HG02588 (cell line): ENCODE measurements at regions not wholly inside any gene's neighbourhood (a gene's known extent, or its start where the extent isn't known, plus 50 kb on each side); places are given as distances from the start of the nearest gene placed in this dataset.

Experiments used
- ATAC-seq: cut with Tn5 transposase; IDR thresholded peaks from one replicate; pipeline ENCODE4 v1.9.1; 2021; ENCODE audit warnings: mild to moderate bottlenecking, moderate library complexity; ENCODE audit not compliant: unreplicated experiment

- no peak for ATAC-seq
Observed at GRCh38 chr2:13006426-13006825, 289.7 kb downstream of the TRIB2 start.

DNA sequence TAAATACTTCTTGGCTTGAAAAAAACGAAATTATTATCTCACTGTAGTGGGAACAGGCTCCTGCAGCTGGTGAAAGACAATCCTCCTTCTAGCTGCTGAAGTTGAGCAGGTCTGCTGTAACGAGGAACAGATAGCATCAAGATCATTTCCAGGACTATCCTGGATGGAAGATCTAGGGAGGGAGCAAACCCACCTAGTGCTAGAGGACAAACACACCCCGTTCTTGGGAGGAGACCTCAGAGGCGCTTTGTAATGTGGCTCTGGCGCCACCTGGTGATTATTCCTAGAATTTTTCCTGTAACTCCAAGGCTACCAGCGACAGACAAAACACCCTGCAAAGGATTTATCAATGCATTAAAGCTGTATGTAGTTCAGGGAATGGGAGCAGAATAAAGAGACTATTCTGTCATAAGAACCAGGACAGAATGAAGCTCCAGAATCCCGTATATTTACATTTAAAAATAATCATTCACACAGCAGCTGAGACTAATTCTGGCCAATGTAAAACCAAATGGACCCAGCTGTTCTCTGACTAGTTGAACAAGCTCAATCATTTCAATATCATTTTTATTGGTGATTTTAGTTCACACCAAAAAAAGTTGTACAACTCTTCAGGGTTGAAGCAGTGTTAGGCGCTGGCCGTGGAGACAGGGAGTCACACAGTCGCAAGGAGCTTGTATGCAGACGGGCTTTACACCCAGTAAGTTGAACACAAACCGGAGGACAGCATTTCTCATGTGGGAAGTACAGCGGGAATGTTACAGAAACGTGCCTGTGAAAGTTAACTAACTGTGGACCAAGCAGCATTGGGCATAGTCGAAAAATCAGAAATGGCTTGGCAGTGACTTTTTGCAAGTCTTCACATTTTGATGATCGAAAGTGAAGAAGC is 290.3 kb downstream of the TRIB2 start:
- ATAC-seq = peak; percentile 73

DNA sequence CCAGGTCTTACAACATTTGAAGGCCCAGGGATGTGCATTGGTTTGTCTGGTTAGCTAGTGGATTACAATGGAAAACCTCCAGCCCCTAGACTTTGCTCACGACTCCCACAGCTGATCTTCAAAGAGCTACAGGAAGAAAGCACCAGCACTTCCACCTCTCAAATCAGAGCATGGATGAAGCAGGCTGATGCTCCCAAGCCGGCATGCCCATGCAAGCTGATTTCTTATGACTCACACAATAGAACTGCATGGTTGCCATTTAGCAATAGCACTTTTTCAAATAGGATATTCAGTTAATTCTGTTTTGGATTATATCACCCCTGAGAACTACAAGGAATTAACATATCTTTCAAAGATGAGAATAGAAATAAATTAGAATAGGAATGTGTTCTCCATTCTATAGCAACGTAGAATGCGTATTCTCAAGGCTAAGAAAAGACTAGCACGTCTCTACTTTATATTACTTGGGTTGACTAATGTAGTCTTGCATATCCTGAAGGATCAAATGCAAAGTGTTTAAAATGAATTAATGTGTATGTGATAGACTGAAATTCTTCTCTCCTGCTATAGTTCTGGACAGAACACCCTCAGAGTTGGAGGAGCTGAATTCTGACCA is 292.4 kb downstream of the TRIB2 start:
- ATAC-seq = no peak

- ATAC-seq = no peak
Observed at GRCh38 chr2:13010283-13010682, 293.5 kb downstream of the TRIB2 start.

DNA sequence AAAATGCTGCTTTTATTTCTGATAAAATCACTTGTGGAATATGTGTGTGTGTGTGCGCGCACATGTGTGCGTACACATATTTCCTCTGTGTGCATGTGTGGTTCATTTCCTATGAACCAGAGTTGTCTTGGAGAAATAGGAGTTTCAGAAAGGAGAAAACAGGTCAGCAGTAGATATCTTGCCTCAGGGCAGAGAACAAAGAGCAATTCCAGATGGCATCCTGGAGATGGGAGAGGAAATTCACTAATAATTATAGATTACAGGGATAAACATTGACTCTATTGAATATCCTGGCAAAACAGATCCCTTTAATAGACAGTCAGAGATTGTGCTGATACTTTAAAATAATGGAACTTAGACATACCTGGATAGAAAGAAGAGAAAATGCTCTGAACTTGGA is 298.0 kb downstream of the TRIB2 start:
- ATAC-seq = no peak

- ATAC-seq = no peak
Observed at GRCh38 chr2:13015532-13016320, 299.0 kb downstream of the TRIB2 start.

DNA sequence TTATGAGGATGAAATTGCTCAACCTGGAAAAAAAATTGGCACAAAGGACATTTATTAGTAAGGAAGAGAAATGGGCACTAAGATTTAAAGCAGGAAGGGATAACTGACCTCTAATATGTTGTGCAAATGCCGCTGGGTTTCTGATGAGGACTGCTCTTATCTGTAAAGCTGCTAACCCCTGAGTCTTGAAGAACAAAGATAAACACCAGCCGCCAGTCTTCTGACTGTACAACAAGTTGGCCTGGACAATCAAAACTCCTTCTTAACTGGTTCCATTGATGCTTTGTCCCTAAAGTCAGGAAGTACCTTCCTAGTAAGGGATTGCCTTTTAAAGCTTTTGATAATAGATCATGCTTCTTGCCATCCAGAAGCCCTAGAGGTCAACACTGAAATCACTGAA is 301.8 kb downstream of the TRIB2 start:
- no peak for ATAC-seq

DNA sequence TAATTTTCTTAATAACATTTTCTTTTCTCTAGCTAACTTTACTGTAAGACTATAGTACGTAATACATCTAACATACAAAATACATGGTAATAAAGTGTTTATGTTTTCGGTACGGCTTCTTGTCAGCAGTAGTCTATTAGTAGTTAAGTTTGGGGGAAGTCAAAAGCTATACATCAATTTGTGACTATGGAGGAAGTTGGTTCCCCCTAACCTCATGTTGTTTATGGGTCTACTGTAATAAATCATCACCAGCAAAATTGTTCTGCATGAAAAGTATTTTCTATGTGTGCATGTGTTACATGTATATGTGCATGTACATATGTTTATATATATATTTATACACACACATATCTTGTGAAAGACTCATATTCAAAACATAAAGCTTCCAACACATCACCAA is 303.0 kb downstream of the TRIB2 start:
- no peak for ATAC-seq

DNA sequence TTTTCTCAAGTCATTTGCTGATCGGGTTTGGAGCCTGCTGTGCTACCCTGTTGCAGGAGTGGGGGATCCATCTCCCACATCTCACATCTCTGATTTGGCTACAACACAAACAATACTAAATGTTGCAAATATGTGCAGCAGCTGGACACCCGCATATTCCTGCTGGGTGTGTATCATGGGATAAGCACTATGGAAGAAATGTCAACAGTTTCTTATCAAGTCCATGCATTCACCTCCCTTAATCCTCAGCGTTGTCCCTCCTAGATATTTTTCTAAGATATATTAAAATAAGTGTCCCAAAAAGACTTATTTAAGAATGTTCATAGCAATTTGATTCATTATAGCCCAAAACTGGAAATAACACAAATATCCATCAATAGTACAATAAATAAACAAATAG is 303.7 kb downstream of the TRIB2 start:
- ATAC-seq = no peak

- ATAC-seq = no peak
Observed at GRCh38 chr2:13021470-13021957, 304.8 kb downstream of the TRIB2 start.

DNA sequence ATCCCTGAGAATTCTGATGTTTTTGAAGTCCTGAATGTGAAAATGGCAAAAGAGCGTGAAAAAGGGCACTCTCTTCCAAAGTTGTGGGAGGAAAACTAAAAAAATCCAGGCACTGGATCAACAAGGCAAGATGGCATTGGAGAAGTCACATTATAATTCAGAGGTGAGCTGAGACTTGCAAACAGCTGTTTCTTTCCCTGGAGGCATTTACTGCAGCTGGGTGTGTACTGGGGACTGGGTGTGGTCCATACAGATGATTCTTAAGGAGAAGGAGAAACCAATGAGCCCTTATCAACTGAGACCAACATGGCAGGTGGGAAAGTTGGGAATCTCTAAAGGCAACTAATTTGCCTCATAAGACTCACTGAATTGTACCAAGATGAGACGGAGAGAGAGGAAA is 313.9 kb downstream of the TRIB2 start:
- ATAC-seq = no peak

DNA sequence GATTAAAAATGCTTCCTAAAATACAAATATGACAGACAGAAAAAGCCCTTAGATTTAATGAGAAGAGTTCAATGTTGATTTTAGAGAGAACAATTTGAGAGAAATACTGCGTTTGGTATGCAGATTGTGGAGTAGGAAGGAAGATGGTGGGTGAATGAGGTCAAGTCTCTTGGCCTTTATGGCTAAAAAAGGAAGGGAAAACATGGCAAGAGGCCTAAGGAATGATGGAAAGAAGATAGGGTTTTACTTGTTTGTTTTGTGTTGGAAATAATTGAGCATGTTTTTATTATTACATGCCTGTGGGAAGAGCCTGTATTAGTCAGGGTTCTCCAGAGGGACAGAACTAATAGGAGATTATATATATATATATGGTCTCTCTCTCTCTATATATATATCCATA is 318.1 kb downstream of the TRIB2 start:
- ATAC-seq = no peak

DNA sequence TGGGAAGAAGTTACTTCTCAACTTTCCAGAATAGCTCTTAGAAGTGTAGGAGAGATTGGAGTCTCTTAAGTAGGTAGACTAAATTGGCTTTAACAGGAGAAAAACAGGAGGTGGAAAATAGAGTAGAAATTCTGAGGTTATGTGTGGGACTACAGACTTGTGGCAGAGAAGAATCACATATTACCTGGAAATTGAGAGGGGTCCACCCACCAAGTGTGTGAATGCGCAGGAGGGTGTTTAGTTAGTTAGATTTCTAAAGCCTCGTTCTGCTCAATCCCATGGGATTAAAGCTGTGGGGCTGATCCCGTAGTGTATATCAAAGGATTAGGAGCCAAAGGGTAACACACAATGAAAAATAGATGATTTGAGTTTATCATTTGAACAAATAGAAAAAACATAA is 319.1 kb downstream of the TRIB2 start:
- no peak for ATAC-seq

DNA sequence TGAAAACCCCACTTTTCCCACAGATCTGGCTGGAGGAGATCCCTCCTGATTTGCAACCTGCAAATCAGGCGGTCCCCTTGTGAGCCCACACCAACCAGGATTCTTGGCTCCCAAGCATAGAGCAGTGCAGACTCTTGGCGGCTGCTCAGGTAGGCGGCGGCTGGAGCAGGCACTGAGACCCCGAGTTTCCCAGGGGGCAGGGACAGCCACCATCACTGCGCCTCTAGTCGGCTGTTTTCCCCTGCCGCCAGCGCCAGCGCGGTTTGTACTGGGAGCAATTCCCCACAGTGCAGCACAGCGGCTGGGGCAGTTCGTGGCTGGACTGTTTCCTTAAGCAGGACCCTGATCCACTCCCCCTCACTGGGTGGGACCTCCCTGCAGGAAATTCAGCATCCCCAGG is 323.3 kb downstream of the TRIB2 start:
- no peak for ATAC-seq

DNA sequence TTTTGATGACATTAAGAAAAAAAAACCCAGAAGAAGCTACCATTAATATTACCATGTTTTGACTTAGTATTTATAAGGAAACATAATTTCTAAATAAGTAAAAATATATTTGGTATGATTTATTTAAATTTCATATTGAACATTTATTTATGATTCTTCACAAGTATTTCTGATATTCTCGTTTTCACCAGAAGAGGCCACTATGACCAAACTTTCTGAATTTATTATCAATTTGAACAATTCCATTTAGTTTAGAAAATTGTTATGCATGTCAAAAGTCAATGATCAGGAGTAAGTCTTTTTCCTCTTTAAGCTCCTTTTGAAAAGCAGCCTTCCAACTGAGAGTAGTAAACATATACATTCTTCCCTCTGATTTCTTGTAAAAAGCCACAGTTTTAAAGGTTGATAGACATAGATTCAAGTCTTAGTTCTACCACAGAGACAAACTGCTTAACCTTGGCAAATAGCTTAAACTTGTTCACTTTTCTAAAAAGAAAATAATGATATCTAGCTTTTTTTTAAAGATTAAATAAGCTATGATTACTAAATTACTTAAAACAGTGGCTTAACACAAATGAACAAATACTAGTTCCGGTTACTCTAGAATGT is 329.9 kb downstream of the TRIB2 start:
- ATAC-seq = no peak

- ATAC-seq = no peak
Observed at GRCh38 chr2:13050764-13051163, 334.0 kb downstream of the TRIB2 start.

DNA sequence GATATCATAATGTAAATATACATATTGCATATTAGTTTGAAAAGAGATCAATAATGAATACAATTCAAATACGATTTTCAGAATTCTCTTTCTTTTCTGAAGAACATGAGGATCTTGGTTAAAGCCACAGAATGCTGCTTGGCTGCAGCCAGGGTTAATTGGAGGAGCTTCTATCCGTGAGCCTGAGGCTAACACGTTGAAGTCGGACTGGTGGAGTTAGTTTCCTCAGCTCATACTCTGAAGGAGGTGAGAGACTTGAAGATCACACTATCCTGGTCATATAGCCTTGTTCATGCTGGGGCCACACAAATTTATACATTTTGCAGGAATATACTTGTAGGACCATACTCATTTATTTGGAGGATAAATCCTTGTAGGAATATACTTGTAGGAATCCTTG is 335.8 kb downstream of the TRIB2 start:
- no peak for ATAC-seq

DNA sequence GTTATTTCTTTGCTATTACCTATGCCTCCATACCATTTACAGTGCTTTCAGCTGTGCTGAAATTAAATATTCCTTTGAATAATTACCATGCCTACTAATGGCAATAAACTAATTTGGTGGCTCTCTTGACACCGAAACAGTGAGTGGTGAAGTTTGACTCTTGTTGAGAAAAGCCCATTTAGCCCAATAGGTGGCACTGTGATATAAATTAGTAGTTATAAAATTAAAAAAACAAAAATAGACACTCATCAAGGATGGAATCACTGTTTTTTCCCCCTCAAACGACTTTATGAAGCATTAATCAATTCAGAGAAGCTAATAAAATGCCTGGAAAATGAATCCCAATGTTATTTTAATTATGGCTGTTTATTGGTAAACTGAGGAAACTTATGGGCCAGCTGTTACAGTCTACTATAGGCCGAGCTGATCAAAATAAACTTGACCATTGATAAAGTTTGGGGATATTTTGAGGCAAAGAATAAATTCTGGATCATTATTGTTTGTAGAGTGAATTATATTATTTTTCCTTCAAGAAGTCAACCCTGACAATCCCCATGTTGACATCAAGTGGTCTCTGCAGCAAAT is 339.6 kb downstream of the TRIB2 start:
- no peak for ATAC-seq

GRCh38 chr2:13057671-13058070 is 340.9 kb downstream of the TRIB2 start:
- no peak for ATAC-seq

- ATAC-seq = no peak
Observed at GRCh38 chr2:13066676-13067075, 349.9 kb downstream of the TRIB2 start.

- no peak for ATAC-seq
Observed at GRCh38 chr2:13067508-13067907, 350.8 kb downstream of the TRIB2 start.
